Hepatocyte (in vitro differentiated cells): ENCODE measurements at regions not wholly inside any gene's neighbourhood (a gene's known extent, or its start where the extent isn't known, plus 50 kb on each side); places are given as distances from the start of the nearest gene placed in this dataset.

ENCODE experiments used
- EZH2phosphoT487 ChIP-seq: fragments of 200-600 bp; sonication (generic); IDR thresholded peaks from one replicate; pipeline ENCODE4 v1.6.1; 2018; ENCODE audit warnings: antibody characterized with exemption, mild to moderate bottlenecking, low read depth, moderate library complexity; ENCODE audit not compliant: unreplicated experiment, severe bottlenecking
- TF ChIP-seq, protein P1 (sequence below): fragments of 200-600 bp; sonication (generic); IDR thresholded peaks from 2 replicates; pipeline ENCODE4 v1.5.1; 2016; ENCODE audit warnings: antibody characterized with exemption, mild to moderate bottlenecking; ENCODE audit not compliant: poor library complexity

DNA sequence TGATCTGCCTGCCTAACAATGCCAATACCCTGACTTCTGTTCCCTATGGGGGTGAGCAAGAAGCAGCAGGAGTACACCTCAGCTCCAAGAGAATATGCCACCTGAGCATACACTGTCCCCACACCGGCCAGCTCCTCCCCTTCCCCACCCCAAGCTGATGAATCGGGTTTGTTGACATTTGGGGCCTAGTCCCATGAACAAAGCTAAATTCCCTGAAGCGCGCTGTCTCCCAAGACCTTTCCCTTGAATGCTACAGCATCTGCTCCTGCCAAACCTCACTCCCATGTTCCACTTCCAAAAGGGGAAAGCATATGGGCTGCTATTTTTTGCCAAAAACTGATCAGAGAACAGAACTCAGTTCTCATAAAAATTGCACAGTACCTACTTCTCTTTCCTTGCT is 220.4 kb upstream of the CAMK1G start:
- TF ChIP-seq, protein P1, sequence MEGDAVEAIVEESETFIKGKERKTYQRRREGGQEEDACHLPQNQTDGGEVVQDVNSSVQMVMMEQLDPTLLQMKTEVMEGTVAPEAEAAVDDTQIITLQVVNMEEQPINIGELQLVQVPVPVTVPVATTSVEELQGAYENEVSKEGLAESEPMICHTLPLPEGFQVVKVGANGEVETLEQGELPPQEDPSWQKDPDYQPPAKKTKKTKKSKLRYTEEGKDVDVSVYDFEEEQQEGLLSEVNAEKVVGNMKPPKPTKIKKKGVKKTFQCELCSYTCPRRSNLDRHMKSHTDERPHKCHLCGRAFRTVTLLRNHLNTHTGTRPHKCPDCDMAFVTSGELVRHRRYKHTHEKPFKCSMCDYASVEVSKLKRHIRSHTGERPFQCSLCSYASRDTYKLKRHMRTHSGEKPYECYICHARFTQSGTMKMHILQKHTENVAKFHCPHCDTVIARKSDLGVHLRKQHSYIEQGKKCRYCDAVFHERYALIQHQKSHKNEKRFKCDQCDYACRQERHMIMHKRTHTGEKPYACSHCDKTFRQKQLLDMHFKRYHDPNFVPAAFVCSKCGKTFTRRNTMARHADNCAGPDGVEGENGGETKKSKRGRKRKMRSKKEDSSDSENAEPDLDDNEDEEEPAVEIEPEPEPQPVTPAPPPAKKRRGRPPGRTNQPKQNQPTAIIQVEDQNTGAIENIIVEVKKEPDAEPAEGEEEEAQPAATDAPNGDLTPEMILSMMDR, result no peak
- TF ChIP-seq EZH2phosphoT487, result no peak
